AG09309 (cell line): ENCODE measurements at regions not wholly inside any gene's neighbourhood (a gene's known extent, or its start where the extent isn't known, plus 50 kb on each side); places are given as distances from the start of the nearest gene placed in this dataset.

ENCODE experiments used
- DNase-seq: peaks from one replicate; pipeline ENCODE4 v3.0.0-alpha.2; 2010; ENCODE audit warnings: low read depth
- H3K4me3 ChIP-seq: 2 replicates; pipeline ENCODE4 v1.5.1; 2011; ENCODE audit warnings: mild to moderate bottlenecking, low read depth, low read length, moderate library complexity; ENCODE audit not compliant: control insufficient read depth
- CTCF ChIP-seq: IDR thresholded peaks from 2 replicates; pipeline ENCODE4 v1.5.1; 2011; ENCODE audit warnings: mild to moderate bottlenecking, low read depth, low read length, inconsistent platforms; ENCODE audit not compliant: insufficient read depth, control insufficient read depth; ENCODE audit errors: missing control alignments

DNA sequence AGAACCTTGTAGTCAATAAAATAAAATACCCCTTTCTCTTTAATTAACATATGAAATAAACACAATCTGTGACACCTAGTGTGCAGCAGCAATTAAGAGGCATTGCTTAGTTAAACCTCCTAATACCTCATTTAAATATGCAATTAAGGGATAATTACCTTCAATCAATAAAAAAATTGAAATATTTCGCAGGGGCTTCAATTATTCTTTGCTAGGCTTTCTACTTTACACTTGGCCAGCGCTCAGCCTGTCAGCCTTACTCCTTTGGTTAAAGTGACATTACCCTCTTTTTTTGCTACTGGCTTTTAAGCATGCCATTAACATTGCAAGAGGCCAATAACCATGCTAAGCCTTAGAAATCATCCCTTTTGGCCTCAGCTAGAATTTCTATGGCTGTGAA is 327.5 kb upstream of the ZNF521 start:
- no peak overlapping the region for H3K4me3 ChIP-seq
- no peak for DNase-seq
- no peak for TF ChIP-seq CTCF

- no peak overlapping the region for H3K4me3 ChIP-seq
- no peak for DNase-seq
- no peak for TF ChIP-seq CTCF
Measured at GRCh38 chr18:25678221-25678620, 326.3 kb upstream of the ZNF521 start.

- TF ChIP-seq CTCF, result no peak
- no peak for DNase-seq
- H3K4me3 ChIP-seq, result no peak overlapping the region
Measured at GRCh38 chr18:25675123-25675850, 323.3 kb upstream of the ZNF521 start.

DNA sequence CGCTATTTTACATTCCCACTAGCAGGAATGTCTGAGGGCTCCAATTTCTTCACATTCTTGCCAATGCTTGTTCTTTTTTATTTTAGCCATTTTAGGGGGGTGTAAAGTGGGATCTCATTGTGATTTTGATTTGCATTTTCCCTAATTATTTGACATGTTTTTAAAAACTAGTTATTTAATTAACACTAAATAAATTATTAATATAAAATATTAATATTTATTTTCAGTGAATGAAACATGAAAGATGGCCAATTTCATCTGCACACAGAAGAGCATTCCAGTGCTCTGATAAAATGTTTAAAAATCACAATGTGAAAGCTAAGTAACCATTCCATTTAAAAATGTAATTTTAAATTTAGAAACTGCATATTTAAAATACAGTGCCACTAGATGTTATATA is 322.2 kb upstream of the ZNF521 start:
- no peak overlapping the region for H3K4me3 ChIP-seq
- no peak for TF ChIP-seq CTCF
- no peak for DNase-seq

- no peak overlapping the region for H3K4me3 ChIP-seq
- peak; percentile 17 for TF ChIP-seq CTCF
- DNase-seq, result no peak
Measured at GRCh38 chr18:25672490-25672889, 320.5 kb upstream of the ZNF521 start.

DNA sequence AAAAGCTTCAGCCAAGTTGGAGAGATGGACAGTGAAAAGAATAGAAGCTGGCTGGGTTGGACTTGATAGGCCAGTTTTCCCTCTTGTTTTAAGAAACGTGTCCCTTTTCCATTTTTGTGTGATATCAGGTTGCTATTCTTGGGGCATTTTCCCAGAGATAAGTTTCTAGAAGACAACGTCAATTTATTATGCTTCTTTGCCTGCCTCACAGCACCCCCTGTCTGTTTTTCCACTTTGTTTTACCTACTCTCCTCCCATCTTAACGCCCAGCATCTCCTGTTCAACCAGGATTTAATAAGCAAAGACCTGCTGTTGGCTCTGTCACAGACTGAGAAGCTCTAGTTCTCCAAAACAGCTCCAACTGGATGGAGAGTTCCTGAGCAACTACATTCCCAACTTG is 317.8 kb upstream of the ZNF521 start:
- peak; percentile 31 for TF ChIP-seq CTCF
- no peak overlapping the region for H3K4me3 ChIP-seq
- no peak for DNase-seq
